Pancreas (tissue), 10 donors: ENCODE measurements at regions not wholly inside any gene's neighbourhood (a gene's known extent, or its start where the extent isn't known, plus 50 kb on each side); places are given as distances from the start of the nearest gene placed in this dataset.

ENCODE experiments used
- ATAC-seq, 4 donors: fragments of 200-7000 bp; cut with Tn5 transposase; one replicate each; pipeline versions ENCODE4 v1.8.0 to v1.9.1; 2020; ENCODE audit warnings: mild to moderate bottlenecking in 4 of 4, moderate library complexity in 4 of 4
- DNase-seq, 6 donors: peaks; one replicate each; pipeline ENCODE4 v3.0.0-alpha.2; 2020
- FAIRE-seq: peaks from 2 replicates; lab custom pipeline; 2012; peaks lifted over from hg19 to GRCh38; lab: Jason Lieb, UNC
- H3K27ac ChIP-seq, 4 donors: fragments of 200-600 bp; sonication (generic); 1 replicate in 3 of 4; 2 replicates in 1 of 4; pipeline versions ENCODE4 v1.5.0 to v1.8.0; 2020
- H3K27me3 ChIP-seq, 4 donors: fragments of 200-600 bp; one replicate each; pipeline ENCODE4 v1.8.0; 2021
- H3K36me3 ChIP-seq, 3 donors: fragments of 200-600 bp; sonication (generic) in 1 of 3; one replicate each; pipeline versions ENCODE4 v1.5.0 to v1.8.0; 2020 to 2021
- H3K4me1 ChIP-seq, 3 donors: fragments of 200-600 bp; one replicate each; pipeline ENCODE4 v1.8.0; 2021
- H3K4me3 ChIP-seq, 4 donors: fragments of 200-600 bp; sonication (generic) in 2 of 4; one replicate each; pipeline versions ENCODE4 v1.5.0 to v1.8.0; 2020 to 2021
- H3K9me3 ChIP-seq, 4 donors: fragments of 200-600 bp; one replicate each; pipeline ENCODE4 v1.8.0; 2021
- CTCF ChIP-seq, 4 donors: fragments of 200-600 bp; sonication (generic) in 3 of 4; IDR thresholded peaks; one replicate each; pipeline versions ENCODE4 v1.5.0 to v1.8.0; 2021; ENCODE audit warnings: antibody characterized with exemption in 4 of 4
- WGBS, 2 donors: extraction: QIAGEN DNeasy Blood & Tissue Kit; methylation state at CpG; one replicate each; pipeline ENCODE4 v1.1.7; 2013; 5-methylcytosine and 5-hydroxymethylcytosine counted together
- intact Hi-C, 3 donors: fragments of 100-400 bp; cut with DNase I; formaldehyde crosslinking; loops; one replicate each; pipeline versions ENCODE4 v1.11.1 to v1.14.2; 2022
- donor health status: healthy with polysubstance abuse.
- donor health status: DM: no; HTN: no; CAD: no; lungs with moderate emphysema.
- donor health status: DM: no; HTN: no; CAD: no.
- donor health status: control.
- donor health status: control.
- donor health status: Bipolar disorder and iron deficiency.
- donor health status: DM: yes; HTN: yes; CAD: no.
- donor health status: DM: no; HTN: no; CAD: no.
- donor health status: DM: no; HTN: no; CAD: no.
- donor health status: DM: yes; HTN: yes; CAD: no.

DNA sequence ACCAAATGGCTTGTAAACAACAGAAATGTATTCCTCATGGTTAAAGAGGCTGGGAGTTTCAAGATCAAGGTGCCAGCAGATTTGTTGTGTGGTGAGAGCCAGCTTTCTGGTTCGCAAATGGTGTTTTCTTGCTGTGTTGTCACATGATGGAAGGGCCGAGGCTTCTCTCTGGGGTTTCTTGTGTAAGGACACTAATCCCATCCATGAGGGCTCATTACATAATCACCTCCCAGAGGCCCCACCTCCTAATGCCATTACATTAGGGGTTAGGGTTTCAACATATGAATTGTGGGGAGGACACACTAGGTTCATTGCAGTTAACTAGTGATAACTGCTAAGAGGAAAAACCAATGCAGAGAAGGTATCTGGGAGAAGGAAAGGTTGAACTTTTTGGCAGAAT, 103.5 kb upstream of the ENPEP start:
- 47 to 78% methylated on average over 2 of the region's 2 CpGs for WGBS, 2 donors
- H3K4me1 ChIP-seq: no peaks in the 10 kb centered on the region
- DNase-seq: no peak
- ATAC-seq: no peak
- no peaks in the 10 kb centered on the region for H3K36me3 ChIP-seq
- H3K4me3 ChIP-seq: no peak overlapping the region
- intact Hi-C loops: no loop called here
- no peaks in the 10 kb centered on the region for H3K27me3 ChIP-seq
- H3K9me3 ChIP-seq: no peaks in the 10 kb centered on the region
- H3K27ac ChIP-seq: no peak overlapping the region
- no peak for TF ChIP-seq CTCF (IDR thresholded peaks at IDR 0.05)
- no peak for FAIRE-seq

- no peak for TF ChIP-seq CTCF (IDR thresholded peaks at IDR 0.05)
- DNase-seq (no peak), FAIRE-seq (no peak), ATAC-seq (no peak)
- Histone ChIP-seq H3K36me3 (no peaks in the 10 kb centered on the region), H3K4me3 (no peak overlapping the region), H3K4me1 (no peaks in the 10 kb centered on the region), H3K27ac (no peak overlapping the region), H3K9me3 (no peaks in the 10 kb centered on the region), H3K27me3 (no peaks in the 10 kb centered on the region)
- 15 to 23% methylated on average over 4 of the region's 4 CpGs for WGBS, 2 donors
- intact Hi-C loops: no loop called here
Observed at GRCh38 chr4:110371016-110371770, 104.8 kb upstream of the ENPEP start.

GRCh38 chr4:110368409-110368808, 107.5 kb upstream of the ENPEP start:
- no peak for ATAC-seq

DNA sequence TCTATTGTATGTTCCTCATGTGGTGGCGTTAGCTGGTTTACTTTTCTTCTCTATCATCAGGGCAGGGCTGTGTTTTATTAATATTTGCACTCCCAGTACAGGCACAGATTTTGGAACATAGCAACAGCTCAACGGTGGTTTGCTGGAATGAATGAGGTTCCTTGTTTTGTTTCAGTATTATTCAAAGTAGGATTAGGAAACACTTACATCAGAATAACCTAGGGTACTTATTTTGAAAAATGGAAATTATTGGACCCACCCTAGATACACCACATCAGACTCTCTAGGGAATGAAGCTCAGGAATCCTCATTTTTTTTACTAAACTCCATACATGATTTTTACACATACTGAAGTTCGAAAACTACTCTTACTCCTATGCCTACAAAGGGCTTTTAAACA, 108.8 kb upstream of the ENPEP start:
- intact Hi-C loops: no loop called here
- TF ChIP-seq CTCF (IDR thresholded peaks at IDR 0.05): no peak
- Histone ChIP-seq H3K4me1 (no peaks in the 10 kb centered on the region), H3K36me3 (no peaks in the 10 kb centered on the region), H3K27ac (no peak overlapping the region), H3K9me3 (no peaks in the 10 kb centered on the region), H3K4me3 (no peak overlapping the region), H3K27me3 (no peaks in the 10 kb centered on the region)
- WGBS, 2 donors: 65 to 71% methylated on average over 3 of the region's 3 CpGs
- ATAC-seq (no peak), FAIRE-seq (no peak), DNase-seq (no peak)

More at GRCh38 chr4:110368409-110368808, 107.5 kb upstream of the ENPEP start:
- H3K4me1 ChIP-seq: no peaks in the 10 kb centered on the region
- no peak for TF ChIP-seq CTCF (IDR thresholded peaks at IDR 0.05)
- no peak overlapping the region for H3K4me3 ChIP-seq
- no peak for FAIRE-seq
- no peak for DNase-seq
- intact Hi-C loops: no loop called here
- 87 to 89% methylated on average over 3 of the region's 3 CpGs for WGBS, 2 donors
- no peak overlapping the region for H3K27ac ChIP-seq
- H3K36me3 ChIP-seq: no peaks in the 10 kb centered on the region
- H3K27me3 ChIP-seq: no peaks in the 10 kb centered on the region
- no peaks in the 10 kb centered on the region for H3K9me3 ChIP-seq

DNA sequence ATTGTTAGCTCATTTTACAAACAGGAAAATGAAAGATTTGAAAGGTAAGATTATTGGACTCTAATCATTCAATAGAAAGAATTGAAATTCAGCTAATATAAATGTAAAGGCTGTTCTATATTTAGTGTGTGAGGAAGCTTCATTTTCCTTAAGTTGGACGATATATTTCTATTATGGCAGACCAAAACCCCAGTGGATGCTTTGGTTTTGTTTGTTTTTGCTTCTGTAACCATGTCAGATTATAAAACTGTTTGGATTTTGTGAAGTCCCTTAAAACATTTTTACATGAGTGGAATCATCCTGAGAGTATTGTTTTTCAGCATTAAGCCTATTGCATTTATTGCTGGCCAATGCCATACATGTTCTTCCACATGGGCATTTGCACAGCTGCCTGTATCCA, 110.2 kb upstream of the ENPEP start:
- Histone ChIP-seq H3K27ac (no peak overlapping the region), H3K27me3 (no peaks in the 10 kb centered on the region), H3K9me3 (no peaks in the 10 kb centered on the region), H3K36me3 (no peaks in the 10 kb centered on the region), H3K4me1 (no peaks in the 10 kb centered on the region), H3K4me3 (no peak overlapping the region)
- ATAC-seq (no peak), FAIRE-seq (no peak), DNase-seq (no peak)
- TF ChIP-seq CTCF (IDR thresholded peaks at IDR 0.05): no peak
- intact Hi-C loops: no loop called here
- 40 to 51% methylated on average over 1 of the region's 1 CpG for WGBS, 2 donors
